ENCODE measurements at regions not wholly inside any gene's neighbourhood (a gene's known extent, or its start where the extent isn't known, plus 50 kb on each side); places are given as distances from the start of the nearest gene placed in this dataset.
A peak's percentile ranks its signal among the peaks of the same experiment; 100 is the strongest.
"Not testable (repeated sequence)": the region's sequence is repeated elsewhere in the genome, so short reads cannot be mapped to it uniquely, and the experiment has no call there.

GRCh38 chr7:125195156-125195555 lies 265.5 kb upstream of the POT1 start:
- DNase-seq (ENCODE audit: low spot score in 2 of 2), result no peak
- 63 to 71% methylated on average over 1 of the region's 1 CpG for WGBS, 2 donors

DNA sequence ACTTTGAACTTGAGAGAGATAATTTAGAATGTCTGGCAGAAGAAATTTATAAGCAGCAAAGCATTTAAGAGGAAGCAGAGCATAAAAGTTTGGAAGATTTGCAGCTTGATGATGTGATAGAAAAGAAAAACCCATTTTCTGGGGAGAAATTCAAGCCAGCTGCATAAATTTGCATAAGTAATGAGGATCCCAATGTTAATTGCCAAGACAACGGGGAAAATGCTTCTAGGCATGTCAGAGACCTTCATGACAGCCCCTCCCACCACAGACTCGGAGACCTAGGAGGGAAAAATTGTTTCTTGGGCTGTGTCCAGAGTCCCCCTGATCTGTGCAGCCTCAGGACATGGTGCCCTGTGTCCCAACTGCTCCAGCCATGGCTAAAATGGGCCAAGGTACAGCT lies 263.6 kb upstream of the POT1 start:
- WGBS, 2 donors, result 30 to 39% methylated on average over 2 of the region's 2 CpGs
- TF ChIP-seq POLR2A (IDR thresholded peaks at IDR 0.05) (no peak), CTCF (IDR thresholded peaks at IDR 0.05) (no peak)

More at GRCh38 chr7:125195156-125195555, 265.5 kb upstream of the POT1 start:
- no peak for TF ChIP-seq CTCF (IDR thresholded peaks at IDR 0.05)
- no peak for TF ChIP-seq POLR2A (IDR thresholded peaks at IDR 0.05)
- intact Hi-C loops (cut with DNase I; ENCODE audit: low total_unique reads), result no loop called here
- H3K4me3 ChIP-seq (ENCODE audit: low read depth, poor library complexity, severe bottlenecking), result no peak overlapping the region

DNA sequence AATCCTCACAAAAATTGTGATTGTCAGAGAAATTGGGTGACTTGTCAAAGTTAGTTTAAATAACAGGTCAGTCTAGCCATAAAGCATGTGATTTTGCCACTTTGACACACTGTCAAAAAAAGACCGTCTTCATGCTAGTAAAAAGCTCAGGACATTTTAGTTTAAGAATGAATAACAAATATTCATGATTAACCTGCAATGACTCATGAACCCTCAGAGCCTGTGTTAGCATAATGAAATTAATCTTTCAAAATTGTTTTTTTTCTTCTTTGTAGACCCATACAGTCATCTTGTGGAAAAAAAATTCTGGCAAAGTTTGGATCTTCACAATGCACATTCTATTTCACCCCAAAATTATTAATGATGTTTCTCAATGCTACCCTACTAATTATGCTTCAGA lies 255.2 kb upstream of the POT1 start:
- TF ChIP-seq POLR2A (IDR thresholded peaks at IDR 0.05) (no peak), CTCF (IDR thresholded peaks at IDR 0.05) (no peak)
- intact Hi-C loops (cut with DNase I; ENCODE audit: low total_unique reads), result no loop called here
- WGBS, 2 donors, result 66 to 76% methylated on average over 1 of the region's 1 CpG

More for the DNA sequence above, 263.6 kb upstream of the POT1 start:
- H3K4me3 ChIP-seq (ENCODE audit: low read depth, poor library complexity, severe bottlenecking), result no peak overlapping the region
- intact Hi-C loops (cut with DNase I; ENCODE audit: low total_unique reads), result no loop called here
- DNase-seq (ENCODE audit: low spot score in 2 of 2), result no peak

GRCh38 chr7:125181569-125182267 lies 252.1 kb upstream of the POT1 start:
- peak in 1 of 2 donors; percentile 46 for DNase-seq (ENCODE audit: low spot score in 2 of 2)
- WGBS, 2 donors, result 94 to 96% methylated on average over 26 of the region's 26 CpGs
- H3K4me3 ChIP-seq (ENCODE audit: low read depth, poor library complexity, severe bottlenecking); intact Hi-C loops (cut with DNase I; ENCODE audit: low total_unique reads): not testable (repeated sequence)

More for the DNA sequence above, 255.2 kb upstream of the POT1 start:
- no peak for DNase-seq (ENCODE audit: low spot score in 2 of 2)
- no peak overlapping the region for H3K4me3 ChIP-seq (ENCODE audit: low read depth, poor library complexity, severe bottlenecking)

DNA sequence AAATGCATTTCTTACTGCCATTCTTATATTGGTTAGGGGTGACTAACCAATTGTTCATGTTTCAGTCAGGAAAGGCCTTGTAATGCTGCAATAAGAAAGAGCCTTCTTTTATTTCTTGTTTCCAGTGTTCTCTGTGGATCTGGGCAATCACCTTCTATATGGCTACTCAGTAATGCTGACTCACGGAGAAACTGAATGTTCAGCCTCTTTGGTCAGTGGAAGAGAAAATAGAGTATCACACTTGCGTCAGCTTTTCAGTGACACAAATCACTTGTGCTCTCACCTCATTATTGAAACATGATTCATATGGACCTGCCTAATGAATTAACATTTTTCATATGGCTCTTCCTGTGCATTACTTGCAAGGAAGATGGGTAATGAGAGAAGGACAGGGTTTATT lies 243.9 kb upstream of the POT1 start:
- no peak for DNase-seq (ENCODE audit: low spot score in 2 of 2)
- no peak overlapping the region for H3K4me3 ChIP-seq (ENCODE audit: low read depth, poor library complexity, severe bottlenecking)
- intact Hi-C loops (cut with DNase I; ENCODE audit: low total_unique reads), result no loop called here
- no peak for TF ChIP-seq CTCF (IDR thresholded peaks at IDR 0.05)
- TF ChIP-seq POLR2A (IDR thresholded peaks at IDR 0.05), result no peak
- WGBS, 2 donors, result 79 to 85% methylated on average over 2 of the region's 2 CpGs

- 97 to 100% methylated on average over 1 of the region's 1 CpG for WGBS, 2 donors
- intact Hi-C loops (cut with DNase I; ENCODE audit: low total_unique reads), result no loop called here
- TF ChIP-seq CTCF (IDR thresholded peaks at IDR 0.05) (no peak), POLR2A (IDR thresholded peaks at IDR 0.05) (no peak)
- H3K4me3 ChIP-seq (ENCODE audit: low read depth, poor library complexity, severe bottlenecking), result no peak overlapping the region
- no peak for DNase-seq (ENCODE audit: low spot score in 2 of 2)
Measured at GRCh38 chr7:125169088-125169487, 239.5 kb upstream of the POT1 start.
